Natural killer cell (primary cell): ENCODE measurements at regions not wholly inside any gene's neighbourhood (a gene's known extent, or its start where the extent isn't known, plus 50 kb on each side); places are given as distances from the start of the nearest gene placed in this dataset.

Source experiments
- ATAC-seq, 3 donors: fragments of 150-1000 bp in 2 of 3; fragments of 200-7000 bp in 1 of 3; cut with Tn5 transposase; 1 replicate in 1 of 3; 2 replicates in 2 of 3; pipeline ENCODE4 v1.10.0; 2021; ENCODE audit warnings: mild to moderate bottlenecking in 2 of 3, moderate library complexity in 2 of 3
- DNase-seq, 2 donors: peaks; one replicate each; pipeline versions ENCODE4 v3.0.0 to v3.0.0-alpha.2; 2013 to 2021; ENCODE audit warnings: mixed read lengths in 1 of 2
- H3K27ac ChIP-seq: one replicate; pipeline ENCODE4 v1.5.1; 2013; ENCODE audit warnings: mild to moderate bottlenecking, low read length
- H3K27me3 ChIP-seq: one replicate; pipeline ENCODE4 v1.6.1; 2013; ENCODE audit warnings: low read length; ENCODE audit not compliant: control insufficient read depth, insufficient read depth
- H3K36me3 ChIP-seq: one replicate; pipeline ENCODE4 v1.6.1; 2013; ENCODE audit warnings: low read length; ENCODE audit not compliant: control insufficient read depth, insufficient read depth
- H3K4me1 ChIP-seq: one replicate; pipeline ENCODE4 v1.6.1; 2013; ENCODE audit warnings: low read length; ENCODE audit not compliant: control insufficient read depth, insufficient read depth
- H3K4me3 ChIP-seq: one replicate; pipeline ENCODE4 v1.5.1; 2013; ENCODE audit warnings: low read length
- H3K9me3 ChIP-seq: one replicate; pipeline ENCODE4 v1.6.1; 2013; ENCODE audit warnings: low read length; ENCODE audit not compliant: control insufficient read depth, insufficient read depth
- H3K27ac Mint-ChIP-seq, 2 donors: one replicate each; pipeline ENCODE4 v1.8.0; 2022; ENCODE audit warnings: mild to moderate bottlenecking in 2 of 2, mixed read lengths in 2 of 2, moderate library complexity in 1 of 2
- H3K27me3 Mint-ChIP-seq, 2 donors: one replicate each; pipeline ENCODE4 v1.8.0; 2022; ENCODE audit warnings: low read depth in 2 of 2, mixed read lengths in 2 of 2
- H3K36me3 Mint-ChIP-seq: one replicate; pipeline ENCODE4 v1.8.0; 2022; ENCODE audit warnings: mixed read lengths
- H3K4me1 Mint-ChIP-seq, 2 donors: one replicate each; pipeline ENCODE4 v1.8.0; 2022; ENCODE audit warnings: mixed read lengths in 2 of 2
- H3K4me3 Mint-ChIP-seq: one replicate; pipeline ENCODE4 v1.8.0; 2022; ENCODE audit warnings: mild to moderate bottlenecking, moderate library complexity, mixed read lengths
- H3K9me3 Mint-ChIP-seq, 2 donors: one replicate each; pipeline ENCODE4 v1.8.0; 2022; ENCODE audit warnings: mixed read lengths in 2 of 2
- CTCF ChIP-seq: fragments of 200-600 bp; IDR thresholded peaks from one replicate; pipeline ENCODE4 v1.8.0; 2022; ENCODE audit warnings: antibody characterized with exemption
- WGBS: methylation state at CpG from one replicate; pipeline ENCODE4 v1.1.7; 2013; ENCODE audit warnings: missing lambda C conversion rate; ENCODE audit not compliant: insufficient coverage; 5-methylcytosine and 5-hydroxymethylcytosine counted together
- intact Hi-C: fragments of 100-400 bp; cut with micrococcal nuclease; formaldehyde crosslinking; loops from one replicate; pipeline ENCODE4 v1.14.2; 2022

- no peak overlapping the region for H3K27ac Mint-ChIP-seq
- no peak overlapping the region for H3K4me3 Mint-ChIP-seq
- H3K9me3 Mint-ChIP-seq: peaks cover 0 to 5% of the 10 kb centered on the region in 2 donors
- Histone ChIP-seq H3K4me3 (no peak overlapping the region), H3K9me3 (no peaks in the 10 kb centered on the region), H3K4me1 (no peaks in the 10 kb centered on the region), H3K27ac (no peak overlapping the region), H3K36me3 (no peaks in the 10 kb centered on the region), H3K27me3 (no peaks in the 10 kb centered on the region)
- intact Hi-C loops: no loop called here
- no peak for DNase-seq
- 65% methylated on average over 2 of the region's 2 CpGs for WGBS
- H3K36me3 Mint-ChIP-seq: no peaks in the 10 kb centered on the region
- no peaks in the 10 kb centered on the region for H3K27me3 Mint-ChIP-seq
- no peak for TF ChIP-seq CTCF
- ATAC-seq: no peak
- no peaks in the 10 kb centered on the region for H3K4me1 Mint-ChIP-seq
These were observed 126.4 kb upstream of the MDFIC start for GRCh38 chr7:114795475-114795874.

- DNase-seq (no peak), ATAC-seq (no peak)
- Histone ChIP-seq H3K9me3 (no peaks in the 10 kb centered on the region), H3K27ac (no peak overlapping the region), H3K36me3 (no peaks in the 10 kb centered on the region), H3K4me1 (no peaks in the 10 kb centered on the region), H3K27me3 (no peaks in the 10 kb centered on the region), H3K4me3 (no peak overlapping the region)
- intact Hi-C loops: no loop called here
- no peaks in the 10 kb centered on the region for H3K4me1 Mint-ChIP-seq
- H3K27ac Mint-ChIP-seq: no peak overlapping the region
- no peak overlapping the region for H3K4me3 Mint-ChIP-seq
- no peaks in the 10 kb centered on the region for H3K36me3 Mint-ChIP-seq
- no peaks in the 10 kb centered on the region for H3K27me3 Mint-ChIP-seq
- peaks cover 0 to 8% of the 10 kb centered on the region in 2 donors for H3K9me3 Mint-ChIP-seq
- 68% methylated on average over 2 of the region's 4 CpGs for WGBS
- no peak for TF ChIP-seq CTCF
These were observed 122.3 kb upstream of the MDFIC start for GRCh38 chr7:114799628-114800028.

- Histone ChIP-seq H3K27me3 (no peaks in the 10 kb centered on the region), H3K9me3 (no peaks in the 10 kb centered on the region), H3K4me3 (no peak overlapping the region), H3K4me1 (no peaks in the 10 kb centered on the region), H3K27ac (no peak overlapping the region), H3K36me3 (no peaks in the 10 kb centered on the region)
- H3K4me1 Mint-ChIP-seq: no peaks in the 10 kb centered on the region
- no peak overlapping the region for H3K4me3 Mint-ChIP-seq
- intact Hi-C loops: no loop called here
- TF ChIP-seq CTCF: no peak
- no peak overlapping the region for H3K27ac Mint-ChIP-seq
- H3K36me3 Mint-ChIP-seq: no peaks in the 10 kb centered on the region
- ATAC-seq (no peak), DNase-seq (no peak)
- no peaks in the 10 kb centered on the region for H3K27me3 Mint-ChIP-seq
- WGBS: 70% methylated on average over 1 of the region's 4 CpGs
- H3K9me3 Mint-ChIP-seq: peaks cover 4% of the 10 kb centered on the region in 2 donors
These were observed 119.3 kb upstream of the MDFIC start for GRCh38 chr7:114802632-114803031.

GRCh38 chr7:114806590-114807162 is 115.2 kb upstream of the MDFIC start:
- no peaks in the 10 kb centered on the region for H3K4me1 ChIP-seq
- H3K9me3 Mint-ChIP-seq: peaks cover 4 to 9% of the 10 kb centered on the region in 2 donors
- H3K4me3 ChIP-seq: no peak overlapping the region
- H3K27ac ChIP-seq: no peak overlapping the region
- no peak for ATAC-seq
- no peaks in the 10 kb centered on the region for H3K9me3 ChIP-seq
- intact Hi-C loops: no loop called here
- H3K27ac Mint-ChIP-seq: no peak overlapping the region
- H3K36me3 ChIP-seq: no peaks in the 10 kb centered on the region
- no peaks in the 10 kb centered on the region for H3K27me3 ChIP-seq
- no peak for DNase-seq
- no peaks in the 10 kb centered on the region for H3K27me3 Mint-ChIP-seq
- no peak overlapping the region for H3K4me3 Mint-ChIP-seq
- H3K4me1 Mint-ChIP-seq: no peaks in the 10 kb centered on the region
- 96% methylated on average over 2 of the region's 2 CpGs for WGBS
- no peaks in the 10 kb centered on the region for H3K36me3 Mint-ChIP-seq
- no peak for TF ChIP-seq CTCF
